ENCODE measurements at regions not wholly inside any gene's neighbourhood (a gene's known extent, or its start where the extent isn't known, plus 50 kb on each side); places are given as distances from the start of the nearest gene placed in this dataset.

- DNase-seq (ENCODE audit: low read depth, low spot score), result no peak
Measured at GRCh38 chr5:115409094-115409493, 112.6 kb upstream of the CCDC112 start.

DNA sequence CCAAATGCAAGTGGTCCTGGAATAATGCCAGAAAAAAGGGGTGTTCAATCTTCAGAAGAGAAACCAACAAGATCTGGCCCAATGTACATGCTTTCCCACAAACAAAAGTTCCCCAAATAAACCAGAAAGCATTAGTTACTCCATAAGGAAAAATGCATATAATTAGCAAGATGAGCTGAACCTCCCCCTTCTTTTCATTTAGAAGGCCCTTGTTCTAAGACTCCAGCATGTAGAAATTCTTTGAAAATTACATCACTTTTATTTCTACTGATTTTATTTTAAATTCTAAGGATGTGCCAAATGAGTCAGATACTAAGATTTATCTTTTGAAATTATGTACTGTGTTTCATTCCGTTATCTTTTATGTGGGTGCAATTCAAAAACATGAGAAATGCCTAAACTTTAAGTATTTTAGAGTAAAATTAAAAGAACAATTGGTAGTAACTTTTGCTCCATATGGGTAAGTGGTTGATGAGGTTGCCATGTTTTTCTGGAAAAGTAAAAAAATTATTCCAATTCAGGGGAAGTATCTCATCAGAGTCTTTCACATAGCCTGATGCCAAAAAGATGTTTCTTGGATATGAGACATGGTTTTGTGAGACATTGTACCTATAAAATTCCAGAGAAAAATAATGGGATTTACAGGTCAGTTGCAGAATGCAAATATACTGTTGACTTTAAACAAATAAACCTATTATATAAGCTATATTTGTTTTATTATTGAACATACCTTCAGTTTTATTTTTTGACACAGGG lies 106.5 kb upstream of the CCDC112 start:
- DNase-seq (ENCODE audit: low read depth, low spot score), result no peak

GRCh38 chr5:115402092-115402491 lies 105.6 kb upstream of the CCDC112 start:
- DNase-seq (ENCODE audit: low read depth, low spot score), result no peak

DNA sequence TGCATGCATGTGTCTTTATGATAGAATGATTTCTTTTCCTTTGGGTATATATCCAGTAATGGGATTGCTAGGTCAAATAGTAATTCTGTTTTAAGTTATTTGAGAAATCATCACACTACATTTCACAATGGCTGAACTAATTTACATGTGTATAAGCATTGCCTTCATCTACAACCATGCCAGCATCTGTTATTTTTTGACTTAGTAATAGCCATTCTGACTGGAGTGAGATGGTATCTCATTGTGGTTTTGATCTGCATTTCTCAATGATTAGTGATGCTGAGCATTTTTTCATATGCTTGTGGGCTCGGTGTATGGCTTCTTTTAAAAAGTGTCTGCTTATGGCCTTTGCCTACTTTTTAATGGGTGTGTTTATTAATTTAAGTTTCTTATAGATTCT lies 102.3 kb upstream of the CCDC112 start:
- no peak for DNase-seq (ENCODE audit: low read depth, low spot score)

- DNase-seq (ENCODE audit: low read depth, low spot score), result no peak
Measured at GRCh38 chr5:115396688-115397087, 100.2 kb upstream of the CCDC112 start.

- DNase-seq (ENCODE audit: low read depth, low spot score), result no peak
Measured at GRCh38 chr5:115396081-115396480, 99.6 kb upstream of the CCDC112 start.

DNA sequence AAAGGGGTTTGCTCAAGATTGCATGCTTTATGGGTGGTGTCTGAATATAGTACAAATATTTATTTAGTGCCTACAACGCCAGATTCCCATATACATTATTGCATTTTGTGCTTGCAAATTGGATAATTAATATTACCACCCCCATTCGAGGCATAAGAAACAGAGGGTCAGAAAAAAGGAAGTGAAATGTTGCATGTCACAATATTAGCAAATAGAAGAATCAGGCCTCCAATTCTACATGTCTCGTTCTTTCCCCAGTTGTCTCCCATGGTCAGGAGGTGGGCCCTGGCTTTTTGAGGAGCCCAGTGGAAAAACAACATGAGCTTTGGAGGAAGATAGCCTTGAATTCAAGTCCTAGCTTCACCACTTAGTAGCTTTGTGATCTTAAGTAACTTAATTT lies 98.1 kb upstream of the CCDC112 start:
- no peak for DNase-seq (ENCODE audit: low read depth, low spot score)

DNA sequence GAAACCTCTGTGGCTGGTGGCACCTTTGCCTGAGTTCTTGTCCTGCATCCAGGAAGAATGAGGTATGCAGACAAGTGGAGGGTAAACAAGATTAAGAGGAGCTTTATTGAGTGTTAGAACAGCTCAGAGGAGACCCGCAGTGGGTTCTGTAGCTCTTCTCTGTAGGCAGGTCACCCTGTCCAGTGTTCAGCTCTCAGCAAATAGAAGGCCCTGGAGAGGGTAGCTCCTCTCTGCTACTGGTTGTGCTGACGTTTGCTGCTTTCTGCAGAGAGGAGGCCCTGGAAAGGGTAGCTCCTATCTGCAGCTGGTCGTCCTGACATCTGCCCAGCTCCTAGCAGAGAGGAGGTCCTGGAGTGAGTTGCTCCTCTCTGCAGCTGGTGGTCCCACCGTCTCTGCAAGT lies 96.8 kb upstream of the CCDC112 start:
- no peak for DNase-seq (ENCODE audit: low read depth, low spot score)

- no peak for DNase-seq (ENCODE audit: low read depth, low spot score)
Measured at GRCh38 chr5:115392611-115393010, 96.2 kb upstream of the CCDC112 start.

- DNase-seq (ENCODE audit: low read depth, low spot score), result no peak
Measured at GRCh38 chr5:115391780-115392179, 95.3 kb upstream of the CCDC112 start.

DNA sequence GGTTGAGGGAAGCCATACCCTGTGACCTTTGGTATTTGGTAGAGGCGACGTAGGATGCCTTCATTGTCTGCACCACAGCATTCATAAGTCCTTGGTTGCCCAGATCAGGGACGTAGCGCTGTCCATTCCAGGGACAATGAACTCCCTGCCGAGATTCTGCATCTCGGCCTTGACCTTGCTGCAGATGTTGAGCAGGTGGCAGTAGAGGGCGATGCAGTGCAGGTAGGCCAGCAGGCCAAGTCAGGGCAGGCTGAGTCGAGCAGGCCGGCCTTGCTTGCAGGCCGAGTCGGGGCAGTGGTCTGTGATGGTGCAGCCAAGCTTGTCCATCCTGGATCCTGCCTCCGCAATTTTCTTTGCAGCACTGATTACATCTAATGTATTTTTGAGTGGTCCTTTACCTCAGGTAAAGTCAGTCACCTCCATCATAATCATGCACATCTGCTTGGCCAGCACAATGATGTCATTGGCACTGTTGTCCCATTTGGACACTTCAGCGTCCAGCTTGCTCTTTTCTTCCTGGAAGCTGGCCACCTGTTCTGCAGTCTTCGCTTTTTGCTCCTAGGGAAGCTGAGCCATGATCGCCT lies 93.4 kb upstream of the CCDC112 start:
- DNase-seq (ENCODE audit: low read depth, low spot score), result no peak

- no peak for DNase-seq (ENCODE audit: low read depth, low spot score)
Measured at GRCh38 chr5:115389034-115389798, 92.8 kb upstream of the CCDC112 start.

DNA sequence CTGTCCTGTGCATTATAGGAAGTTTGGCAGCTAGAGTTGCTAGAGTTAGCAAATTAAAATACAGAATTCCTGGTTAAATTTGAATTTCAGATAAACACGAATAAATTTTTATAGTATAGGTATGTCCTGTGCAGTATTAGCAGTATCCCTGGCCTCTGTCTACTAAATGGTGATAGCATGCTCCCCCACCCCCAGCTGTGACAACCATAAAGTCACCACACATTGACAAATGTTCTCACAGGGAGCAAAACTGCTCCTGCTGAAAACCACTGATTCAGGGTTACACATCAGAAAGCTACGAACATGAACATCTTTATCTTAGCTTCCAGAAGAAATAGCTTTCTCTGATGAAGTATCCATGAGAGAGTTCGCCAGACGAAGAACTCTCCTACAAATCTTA lies 91.8 kb upstream of the CCDC112 start:
- DNase-seq (ENCODE audit: low read depth, low spot score), result no peak

DNA sequence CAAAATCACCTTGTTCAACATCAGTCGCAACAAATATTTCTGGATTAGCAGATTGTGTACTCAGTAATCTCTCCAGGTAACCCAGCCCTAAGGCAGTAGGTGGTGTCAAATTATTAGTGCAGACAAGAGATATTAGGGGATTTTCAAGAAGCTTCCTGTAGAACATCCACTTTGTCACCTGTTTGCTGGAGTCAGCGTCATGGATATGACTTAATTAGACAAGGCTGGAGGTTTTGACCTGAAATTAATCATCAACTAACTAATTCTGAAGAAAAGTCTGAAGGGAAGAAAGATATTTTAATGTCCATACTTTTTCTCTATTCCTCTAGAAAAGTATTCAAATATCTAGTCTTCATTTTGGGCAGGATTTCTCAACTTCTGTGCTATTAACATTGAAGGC lies 91.4 kb upstream of the CCDC112 start:
- DNase-seq (ENCODE audit: low read depth, low spot score), result no peak

DNA sequence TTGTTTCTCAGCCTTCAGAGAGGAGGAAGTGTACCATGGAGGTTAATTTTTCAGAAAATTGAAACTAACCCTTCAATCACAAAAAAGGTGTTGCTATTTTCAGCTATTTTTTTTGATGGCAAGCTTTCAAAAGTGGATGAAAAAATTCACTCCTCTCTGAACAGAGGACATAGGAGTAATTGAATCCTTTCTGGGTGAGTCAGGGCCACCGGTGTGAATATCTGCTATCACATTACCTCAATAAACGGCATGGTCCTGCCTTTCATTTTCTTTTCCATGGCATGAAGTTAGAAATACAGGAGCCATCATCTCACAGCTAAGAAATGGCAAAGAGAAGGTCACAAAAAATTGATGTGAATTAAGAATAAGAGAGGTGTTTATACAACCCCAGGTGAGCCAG lies 90.2 kb upstream of the CCDC112 start:
- DNase-seq (ENCODE audit: low read depth, low spot score), result no peak

GRCh38 chr5:115384587-115385375 lies 88.3 kb upstream of the CCDC112 start:
- no peak for DNase-seq (ENCODE audit: low read depth, low spot score)

DNA sequence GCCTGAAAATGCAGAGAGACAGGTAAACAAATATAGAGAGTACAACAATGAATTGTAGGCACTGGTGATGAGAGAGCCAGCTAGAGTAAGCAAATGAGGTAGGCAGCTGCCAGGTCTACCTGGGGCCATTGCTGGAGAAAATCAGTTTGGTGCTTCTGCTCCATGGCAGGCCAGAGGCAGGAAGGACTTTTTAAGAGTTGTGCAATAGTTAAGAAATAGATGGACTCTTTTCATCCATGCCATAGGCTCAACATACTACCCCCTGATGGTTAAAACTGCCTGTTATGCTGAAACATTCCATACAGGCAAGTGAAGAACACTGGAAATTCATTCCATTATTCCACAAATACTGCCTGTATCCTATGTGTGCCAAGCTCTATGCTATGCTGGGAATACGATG lies 86.5 kb upstream of the CCDC112 start:
- no peak for DNase-seq (ENCODE audit: low read depth, low spot score)

DNA sequence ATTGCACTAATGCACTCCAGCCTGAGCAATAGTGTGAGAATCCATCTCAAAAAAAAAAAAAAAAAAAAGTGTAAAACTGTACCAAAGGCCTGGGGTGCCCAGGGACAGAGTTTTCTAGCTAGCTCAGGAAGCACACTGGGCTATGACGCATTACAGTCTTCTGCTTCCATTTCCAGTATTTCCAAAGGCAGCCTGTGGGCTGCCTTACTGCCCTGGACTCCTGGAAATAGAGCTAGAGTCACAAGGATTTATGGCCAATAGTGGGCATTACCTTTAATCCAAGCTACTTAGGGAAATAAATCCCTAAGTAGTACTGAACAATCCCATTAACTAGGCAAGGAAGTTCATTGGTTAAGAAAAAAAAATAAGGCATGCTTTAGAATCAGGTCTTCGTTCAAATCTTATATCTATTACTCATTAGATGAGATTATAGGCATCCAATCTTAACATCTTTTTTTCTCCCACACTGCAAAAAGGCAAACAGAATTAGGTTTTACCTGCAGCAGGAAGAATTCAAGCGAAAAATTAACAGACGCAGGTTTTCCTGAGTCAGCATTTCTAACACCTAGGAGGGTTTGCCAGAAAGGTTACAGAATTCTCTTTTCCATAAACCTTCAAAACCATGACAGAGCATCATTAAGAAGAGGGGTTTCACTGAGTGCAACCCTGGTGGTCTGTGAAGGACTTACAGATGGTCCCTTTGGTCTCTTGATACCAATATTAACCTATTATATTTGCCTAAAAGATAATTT lies 85.6 kb upstream of the CCDC112 start:
- no peak for DNase-seq (ENCODE audit: low read depth, low spot score)

DNA sequence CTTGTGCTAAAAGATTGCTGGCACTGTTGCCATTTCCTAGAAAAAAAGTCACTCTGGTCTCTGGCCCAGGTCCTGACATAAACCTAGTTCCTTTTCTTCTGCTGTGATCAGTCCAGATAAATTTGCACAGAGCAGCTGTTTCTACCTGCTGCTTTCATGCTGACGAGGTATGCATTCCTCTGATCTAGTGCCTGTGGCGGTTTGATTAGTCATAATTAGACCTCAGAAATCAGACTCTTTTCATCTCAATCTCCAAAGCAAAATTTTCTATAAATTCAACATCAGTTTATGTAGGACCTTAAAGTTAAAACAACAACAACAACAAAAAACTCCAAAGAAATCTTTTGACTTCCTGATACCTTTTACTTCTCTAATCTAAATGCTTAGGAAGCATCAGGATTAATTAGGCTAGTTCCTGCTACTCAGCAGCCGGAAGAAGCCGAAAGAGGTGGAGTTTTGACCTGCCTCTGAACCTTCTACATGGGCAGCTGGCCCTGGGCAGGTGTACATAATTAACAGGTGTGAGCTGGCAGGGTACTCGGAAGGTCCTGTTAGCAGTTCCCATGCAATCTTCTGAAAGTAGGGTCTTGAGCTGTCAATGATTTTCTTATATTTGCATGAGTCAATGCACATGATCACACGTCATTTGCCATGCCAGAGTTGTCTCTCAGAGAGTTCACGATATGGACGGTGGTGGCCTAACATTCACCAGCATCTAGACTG lies 83.3 kb upstream of the CCDC112 start:
- no peak for DNase-seq (ENCODE audit: low read depth, low spot score)

DNA sequence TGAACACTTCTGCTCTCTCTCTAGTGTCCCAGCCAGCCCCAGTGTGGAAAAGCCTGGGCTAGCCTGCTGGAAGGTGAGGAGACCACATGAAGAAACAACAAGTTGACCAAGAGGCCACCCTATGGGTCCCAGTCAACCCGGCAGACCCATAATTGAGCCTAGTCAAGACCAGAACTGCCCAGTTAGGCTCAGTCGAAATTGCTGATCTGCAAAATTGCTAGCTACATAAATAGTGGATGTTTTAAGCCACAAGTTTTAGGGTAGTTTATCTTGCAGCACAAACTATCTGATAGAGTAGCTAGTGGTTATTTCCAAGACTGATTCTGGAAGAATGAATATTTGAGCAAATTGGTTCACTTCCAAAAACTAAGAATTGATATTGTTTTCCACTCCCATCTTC lies 82.3 kb upstream of the CCDC112 start:
- no peak for DNase-seq (ENCODE audit: low read depth, low spot score)

All from brain pericyte (primary cell).